ENCODE measurements at regions not wholly inside any gene's neighbourhood (a gene's known extent, or its start where the extent isn't known, plus 50 kb on each side); places are given as distances from the start of the nearest gene placed in this dataset.
"Not testable (repeated sequence)": the region's sequence is repeated elsewhere in the genome, so short reads cannot be mapped to it uniquely, and the experiment has no call there.

DNA sequence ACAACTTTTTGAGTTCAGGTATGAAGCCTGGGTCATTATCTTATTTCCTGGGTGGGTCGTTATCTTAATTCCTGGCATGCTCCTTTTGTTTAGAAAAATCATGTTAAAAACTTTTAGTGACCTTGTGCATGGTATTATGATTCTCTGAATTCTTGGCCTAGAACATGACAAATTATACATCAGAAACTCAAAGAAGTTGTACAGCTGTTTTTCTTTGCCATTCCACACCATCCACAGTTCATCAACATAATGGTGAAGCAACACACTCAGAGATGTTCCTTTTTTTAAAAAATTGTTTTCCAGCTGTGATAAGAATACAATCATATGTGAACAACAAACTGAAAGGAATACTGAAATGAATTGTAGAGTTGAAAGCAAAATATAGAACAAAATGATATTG is 149.2 kb upstream of the SEMA3D start:
- Histone ChIP-seq H3K9me3 (ENCODE audit: control insufficient read depth in 1 of 2, insufficient read depth in 1 of 2, low read depth in 1 of 2, low read length in 2 of 2) (no peaks in the 10 kb centered on the region), H3K36me3 (ENCODE audit: control insufficient read depth in 1 of 2, insufficient read depth in 2 of 2, low read length in 2 of 2) (no peaks in the 10 kb centered on the region), H3K9me2 (ENCODE audit: insufficient read depth) (no peaks in the 10 kb centered on the region), H3K4me1 (ENCODE audit: control insufficient read depth in 1 of 2, insufficient read depth in 2 of 2, low read length in 2 of 2) (no peaks in the 10 kb centered on the region), H3K4me3 (replicated peaks in 1 of 2; ENCODE audit: low read depth in 1 of 2, low read length in 2 of 2) (no peak overlapping the region), H3K9ac (ENCODE audit: low read length) (no peak overlapping the region), H4K20me1 (ENCODE audit: insufficient read depth) (no peaks in the 10 kb centered on the region), H3K79me2 (ENCODE audit: insufficient read depth, low read length) (no peaks in the 10 kb centered on the region), H3K4me2 (ENCODE audit: low read length) (no peak overlapping the region), H3K27me3 (ENCODE audit: insufficient read depth, low read length) (no peaks in the 10 kb centered on the region), H2AFZ (ENCODE audit: low read depth, low read length, poor library complexity, severe bottlenecking) (no peak overlapping the region), H3K27ac (ENCODE audit: low read depth, low read length) (no peak overlapping the region)
- RAD21 ChIA-PET (ENCODE audit: low non-redundant PET in 1 of 2, low total read pairs in 2 of 2, uncharacterized antibody in 2 of 2, unreplicated experiment in 2 of 2) = no interaction called here
- intact Hi-C loops (cut with micrococcal nuclease) = no loop called here
- DNase-seq (ENCODE audit: low read depth, low spot score) (no peak), ATAC-seq (no peak)
- POLR2A ChIA-PET = no interaction called here
- CTCF ChIA-PET = no interaction called here
- BruUV-seq (replicated peaks) = no TSS peak
- TF ChIP-seq ZFX (IDR thresholded peaks at IDR 0.05) (no peak), CEBPB (IDR thresholded peaks at IDR 0.05; ENCODE audit: low read depth) (no peak), ZNF274 (IDR thresholded peaks at IDR 0.05; ENCODE audit: low read depth, low read length) (no peak), ZBTB33 (IDR thresholded peaks at IDR 0.05; ENCODE audit: extremely low read depth, insufficient replicate concordance, low read length) (no peak), CBX3 (IDR thresholded peaks at IDR 0.05; ENCODE audit: low read depth) (no peak), SIN3A (IDR thresholded peaks at IDR 0.05; ENCODE audit: low read depth) (no peak), JUND (IDR thresholded peaks at IDR 0.05) (no peak), EZH2 (IDR thresholded peaks at IDR 0.05) (no peak)

- H4K20me1 ChIP-seq (ENCODE audit: insufficient read depth); POLR2A ChIA-PET; H3K27me3 ChIP-seq (ENCODE audit: insufficient read depth, low read length); H3K36me3 ChIP-seq (ENCODE audit: control insufficient read depth in 1 of 2, insufficient read depth in 2 of 2, low read length in 2 of 2); H3K4me1 ChIP-seq (ENCODE audit: control insufficient read depth in 1 of 2, insufficient read depth in 2 of 2, low read length in 2 of 2); RAD21 ChIA-PET (ENCODE audit: low non-redundant PET in 1 of 2, low total read pairs in 2 of 2, uncharacterized antibody in 2 of 2, unreplicated experiment in 2 of 2); CTCF ChIA-PET; H3K4me3 ChIP-seq (replicated peaks in 1 of 2; ENCODE audit: low read depth in 1 of 2, low read length in 2 of 2); intact Hi-C loops (cut with micrococcal nuclease); DNase-seq (ENCODE audit: low read depth, low spot score); BruUV-seq (replicated peaks); ATAC-seq; H3K27ac ChIP-seq (ENCODE audit: low read depth, low read length); H2AFZ ChIP-seq (ENCODE audit: low read depth, low read length, poor library complexity, severe bottlenecking); H3K9ac ChIP-seq (ENCODE audit: low read length); H3K9me2 ChIP-seq (ENCODE audit: insufficient read depth); H3K79me2 ChIP-seq (ENCODE audit: insufficient read depth, low read length); H3K9me3 ChIP-seq (ENCODE audit: control insufficient read depth in 1 of 2, insufficient read depth in 1 of 2, low read depth in 1 of 2, low read length in 2 of 2); H3K4me2 ChIP-seq (ENCODE audit: low read length): not testable (repeated sequence)
Measured at GRCh38 chr7:85335113-85335512, 148.3 kb upstream of the SEMA3D start.
